Suprapubic skin (tissue), 3 donors: ENCODE measurements at regions not wholly inside any gene's neighbourhood (a gene's known extent, or its start where the extent isn't known, plus 50 kb on each side); places are given as distances from the start of the nearest gene placed in this dataset.

Source experiments
- EP300 ChIP-seq: sonication (generic); formaldehyde crosslinking; IDR thresholded peaks from one replicate; pipeline ENCODE4 v1.6.1; 2017; ENCODE audit warnings: antibody characterized with exemption
- POLR2A ChIP-seq, 2 donors: fragments of 450-650 bp; IDR thresholded peaks; one replicate each; pipeline ENCODE4 v1.6.1; 2017; ENCODE audit warnings: antibody characterized with exemption in 2 of 2, mild to moderate bottlenecking in 2 of 2, moderate library complexity in 2 of 2
- TF ChIP-seq, protein P1 (sequence below), 2 donors: fragments of 200-600 bp in 1 of 2; fragments of 450-650 bp in 1 of 2; sonication (generic) in 1 of 2; IDR thresholded peaks; one replicate each; pipeline ENCODE4 v1.5.1; 2016 to 2019; ENCODE audit warnings: antibody characterized with exemption in 2 of 2, mild to moderate bottlenecking in 1 of 2, moderate library complexity in 1 of 2

DNA sequence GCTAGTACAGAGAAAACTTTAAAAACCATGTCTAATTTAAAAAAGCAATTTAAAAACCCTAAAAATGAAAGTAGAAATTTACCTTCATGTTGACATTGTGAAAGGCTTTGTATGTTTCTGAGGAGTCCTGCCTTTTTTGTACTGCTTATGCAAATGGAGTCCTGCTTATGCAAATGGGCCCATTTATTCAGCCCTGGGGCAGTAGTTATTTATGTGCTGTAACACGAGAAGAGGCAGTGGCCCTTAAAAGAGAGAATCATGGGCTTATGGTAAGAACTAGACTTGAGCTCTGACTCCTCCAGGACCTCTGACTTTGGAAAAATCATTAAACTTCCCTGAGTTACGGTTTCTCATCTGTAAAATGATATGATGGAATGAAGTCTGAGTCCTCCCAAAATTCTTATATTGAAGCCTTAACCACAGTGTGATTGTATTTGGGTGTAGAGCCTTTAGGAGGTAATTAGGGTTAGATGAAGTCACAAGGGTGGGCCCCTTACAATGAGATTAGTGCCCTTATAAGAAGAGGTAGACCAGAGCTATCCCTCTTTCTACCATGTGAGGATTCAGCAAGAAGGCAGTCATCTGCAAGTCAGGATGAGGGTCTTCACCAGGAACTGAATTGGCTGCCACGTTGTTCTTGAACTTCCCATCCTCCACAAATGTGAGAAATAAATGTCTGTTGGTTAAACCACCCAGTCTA lies 447.8 kb upstream of the CD180 start:
- TF ChIP-seq POLR2A (IDR thresholded peaks at IDR 0.05) (no peak), EP300 (no peak)
- TF ChIP-seq, protein P1, sequence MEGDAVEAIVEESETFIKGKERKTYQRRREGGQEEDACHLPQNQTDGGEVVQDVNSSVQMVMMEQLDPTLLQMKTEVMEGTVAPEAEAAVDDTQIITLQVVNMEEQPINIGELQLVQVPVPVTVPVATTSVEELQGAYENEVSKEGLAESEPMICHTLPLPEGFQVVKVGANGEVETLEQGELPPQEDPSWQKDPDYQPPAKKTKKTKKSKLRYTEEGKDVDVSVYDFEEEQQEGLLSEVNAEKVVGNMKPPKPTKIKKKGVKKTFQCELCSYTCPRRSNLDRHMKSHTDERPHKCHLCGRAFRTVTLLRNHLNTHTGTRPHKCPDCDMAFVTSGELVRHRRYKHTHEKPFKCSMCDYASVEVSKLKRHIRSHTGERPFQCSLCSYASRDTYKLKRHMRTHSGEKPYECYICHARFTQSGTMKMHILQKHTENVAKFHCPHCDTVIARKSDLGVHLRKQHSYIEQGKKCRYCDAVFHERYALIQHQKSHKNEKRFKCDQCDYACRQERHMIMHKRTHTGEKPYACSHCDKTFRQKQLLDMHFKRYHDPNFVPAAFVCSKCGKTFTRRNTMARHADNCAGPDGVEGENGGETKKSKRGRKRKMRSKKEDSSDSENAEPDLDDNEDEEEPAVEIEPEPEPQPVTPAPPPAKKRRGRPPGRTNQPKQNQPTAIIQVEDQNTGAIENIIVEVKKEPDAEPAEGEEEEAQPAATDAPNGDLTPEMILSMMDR (IDR thresholded peaks at IDR 0.05) = no peak
